Kidney (tissue), 13 donors: ENCODE measurements at regions not wholly inside any gene's neighbourhood (a gene's known extent, or its start where the extent isn't known, plus 50 kb on each side); places are given as distances from the start of the nearest gene placed in this dataset.

Experiments
- DNase-seq, 5 donors: peaks; one replicate each; pipeline ENCODE4 v3.0.0-alpha.2; 2013 to 2020
- FAIRE-seq: peaks from 2 replicates; lab custom pipeline; 2012; peaks lifted over from hg19 to GRCh38; lab: Jason Lieb, UNC
- H3K27ac ChIP-seq, 2 donors: one replicate each; pipeline ENCODE4 v1.7.0; 2013; ENCODE audit warnings: low read depth in 2 of 2, low read length in 2 of 2, inconsistent platforms in 1 of 2
- H3K27me3 ChIP-seq: one replicate; pipeline ENCODE4 v1.7.1; 2013; ENCODE audit warnings: low read length, inconsistent platforms; ENCODE audit not compliant: control insufficient read depth, insufficient read depth
- H3K36me3 ChIP-seq, 3 donors: one replicate each; pipeline versions ENCODE4 v1.7.0 to v1.7.1; 2013; ENCODE audit warnings: low read length in 3 of 3, control low read depth in 1 of 3, inconsistent platforms in 1 of 3; ENCODE audit not compliant: insufficient read depth in 3 of 3, control insufficient read depth in 2 of 3
- H3K4me1 ChIP-seq, 3 donors: one replicate each; pipeline versions ENCODE4 v1.7.0 to v1.7.1; 2013; ENCODE audit warnings: low read length in 3 of 3, inconsistent platforms in 1 of 3, low read depth in 1 of 3; ENCODE audit not compliant: control insufficient read depth in 2 of 3, insufficient read depth in 2 of 3
- H3K4me3 ChIP-seq, 3 donors: one replicate each; pipeline versions ENCODE4 v1.7.0 to v1.8.1; 2013; ENCODE audit warnings: low read length in 3 of 3, control low read depth in 1 of 3, inconsistent platforms in 1 of 3
- H3K9ac ChIP-seq, 3 donors: one replicate each; pipeline versions ENCODE4 v1.7.0 to v1.7.1; 2013; ENCODE audit warnings: low read length in 3 of 3, control low read depth in 1 of 3, inconsistent platforms in 1 of 3
- H3K9me3 ChIP-seq, 3 donors: one replicate each; pipeline versions ENCODE4 v1.7.0 to v1.7.1; 2013; ENCODE audit warnings: low read length in 3 of 3, control low read depth in 1 of 3, inconsistent platforms in 1 of 3; ENCODE audit not compliant: control insufficient read depth in 2 of 3, insufficient read depth in 1 of 3
- intact Hi-C: fragments of 100-400 bp; cut with DNase I; formaldehyde crosslinking; loops from one replicate; pipeline ENCODE4 v1.11.1; 2022
- TF ChIP-seq, protein P1 (sequence below): IDR thresholded peaks from 3 replicates; pipeline ENCODE4 v1.5.1; 2012; ENCODE audit warnings: mild to moderate bottlenecking, moderate library complexity, borderline replicate concordance; ENCODE audit not compliant: insufficient read depth; ENCODE audit errors: extremely low read depth
- donor health status: control.
- donor health status: control.
- donor health status: control.
- donor health status: control.
- donor health status: control.
- donor health status: DM: yes; HTN: yes; CAD: no.
- donor health status: Normal renal cell carcinoma (clear cell type).

DNA sequence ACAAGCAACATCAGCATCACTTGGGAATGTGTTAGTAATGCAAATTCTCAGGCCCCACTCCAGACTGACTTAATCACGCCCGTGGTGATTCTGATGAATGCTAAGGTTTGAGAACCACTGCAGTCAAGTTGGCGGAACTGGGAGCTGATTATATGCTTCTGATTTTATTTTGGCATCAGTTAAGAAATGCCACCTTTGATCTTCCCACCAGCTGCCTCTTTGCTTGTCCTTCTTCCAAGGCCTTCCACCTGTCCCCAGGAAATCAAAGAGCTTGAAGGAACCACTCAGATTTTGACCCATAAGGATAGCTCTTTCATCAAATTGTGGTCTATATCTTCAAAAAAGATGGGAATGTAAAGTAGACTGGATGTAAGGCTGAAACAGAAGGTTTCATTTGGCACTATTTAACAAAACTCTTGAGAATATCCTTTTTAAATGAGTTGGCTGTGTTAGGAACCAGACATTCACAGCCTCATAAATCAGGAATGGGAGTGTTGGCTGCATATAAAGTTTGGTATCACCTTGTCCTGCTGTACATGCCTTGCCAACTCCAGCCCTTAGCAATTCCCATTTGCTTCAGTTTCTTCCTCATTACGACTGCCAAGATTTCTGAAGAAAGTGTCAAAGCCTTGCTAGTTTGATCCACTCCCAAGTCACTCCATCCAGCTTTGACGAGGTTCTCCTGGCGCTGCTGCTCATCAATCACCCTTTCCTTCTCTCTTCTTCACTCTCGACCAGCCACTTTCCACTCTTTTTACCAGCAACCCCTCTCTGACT lies 125.8 kb upstream of the NPHP3 start:
- H3K4me3 ChIP-seq, result no peak overlapping the region
- H3K9ac ChIP-seq, result no peak overlapping the region
- no peaks in the 10 kb centered on the region for H3K36me3 ChIP-seq
- DNase-seq (peak in 1 of 5 donors; percentile 5), FAIRE-seq (no peak)
- intact Hi-C loops, result no loop called here
- H3K27ac ChIP-seq, result no peak overlapping the region
- H3K9me3 ChIP-seq, result peaks cover 0 to 3% (median 0%) of the 10 kb centered on the region in 3 donors
- no peaks in the 10 kb centered on the region for H3K4me1 ChIP-seq
- no peaks in the 10 kb centered on the region for H3K27me3 ChIP-seq
- TF ChIP-seq, protein P1, sequence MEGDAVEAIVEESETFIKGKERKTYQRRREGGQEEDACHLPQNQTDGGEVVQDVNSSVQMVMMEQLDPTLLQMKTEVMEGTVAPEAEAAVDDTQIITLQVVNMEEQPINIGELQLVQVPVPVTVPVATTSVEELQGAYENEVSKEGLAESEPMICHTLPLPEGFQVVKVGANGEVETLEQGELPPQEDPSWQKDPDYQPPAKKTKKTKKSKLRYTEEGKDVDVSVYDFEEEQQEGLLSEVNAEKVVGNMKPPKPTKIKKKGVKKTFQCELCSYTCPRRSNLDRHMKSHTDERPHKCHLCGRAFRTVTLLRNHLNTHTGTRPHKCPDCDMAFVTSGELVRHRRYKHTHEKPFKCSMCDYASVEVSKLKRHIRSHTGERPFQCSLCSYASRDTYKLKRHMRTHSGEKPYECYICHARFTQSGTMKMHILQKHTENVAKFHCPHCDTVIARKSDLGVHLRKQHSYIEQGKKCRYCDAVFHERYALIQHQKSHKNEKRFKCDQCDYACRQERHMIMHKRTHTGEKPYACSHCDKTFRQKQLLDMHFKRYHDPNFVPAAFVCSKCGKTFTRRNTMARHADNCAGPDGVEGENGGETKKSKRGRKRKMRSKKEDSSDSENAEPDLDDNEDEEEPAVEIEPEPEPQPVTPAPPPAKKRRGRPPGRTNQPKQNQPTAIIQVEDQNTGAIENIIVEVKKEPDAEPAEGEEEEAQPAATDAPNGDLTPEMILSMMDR, result no peak

DNA sequence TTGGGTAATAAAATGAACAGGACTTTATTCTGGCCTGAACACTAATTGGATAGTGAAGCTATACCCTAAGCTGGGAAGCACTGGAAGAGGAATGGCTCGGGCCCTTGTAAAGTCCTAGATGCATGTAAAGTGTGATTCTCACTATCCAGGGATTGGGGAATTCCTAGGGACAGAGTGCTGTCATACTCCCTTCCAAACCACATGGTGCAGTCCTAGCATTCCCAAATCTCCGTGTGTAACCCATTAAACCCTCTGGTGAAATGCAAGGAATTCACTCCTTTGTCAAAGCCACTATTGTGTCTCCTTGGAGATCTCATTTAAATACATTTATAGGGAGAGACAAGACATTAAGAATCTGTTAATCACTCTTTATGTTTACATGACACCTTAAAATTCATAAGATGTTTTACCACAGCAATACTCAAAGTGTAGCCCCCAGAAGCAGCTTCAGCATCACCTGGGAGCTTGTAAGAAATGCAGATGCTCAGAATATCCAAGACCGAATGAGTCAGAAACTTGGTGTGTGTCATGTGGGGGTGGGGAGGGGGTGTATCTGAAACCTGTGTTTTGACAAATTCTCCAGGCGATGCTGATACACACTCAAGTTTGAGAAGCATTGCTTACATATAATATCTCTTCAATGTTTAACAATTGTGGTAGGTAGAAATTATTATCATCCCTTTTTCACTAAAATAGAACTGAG lies 121.8 kb upstream of the NPHP3 start:
- Histone ChIP-seq H3K4me3 (no peak overlapping the region), H3K9ac (no peak overlapping the region), H3K4me1 (no peaks in the 10 kb centered on the region), H3K27ac (no peak overlapping the region), H3K9me3 (no peaks in the 10 kb centered on the region), H3K27me3 (no peaks in the 10 kb centered on the region), H3K36me3 (no peaks in the 10 kb centered on the region)
- TF ChIP-seq, protein P1, result no peak
- no peak for DNase-seq
- FAIRE-seq, result no peak
- intact Hi-C loops, result no loop called here

GRCh38 chr3:132843349-132843748 lies 121.1 kb upstream of the NPHP3 start:
- FAIRE-seq, result no peak
- Histone ChIP-seq H3K9ac (no peak overlapping the region), H3K36me3 (no peaks in the 10 kb centered on the region), H3K9me3 (no peaks in the 10 kb centered on the region), H3K4me3 (no peak overlapping the region), H3K27me3 (no peaks in the 10 kb centered on the region), H3K4me1 (no peaks in the 10 kb centered on the region), H3K27ac (no peak overlapping the region)
- intact Hi-C loops, result no loop called here
- TF ChIP-seq, protein P1, result no peak
- no peak for DNase-seq
